Lower leg skin (tissue), 4 donors: ENCODE measurements at regions not wholly inside any gene's neighbourhood (a gene's known extent, or its start where the extent isn't known, plus 50 kb on each side); places are given as distances from the start of the nearest gene placed in this dataset.

ENCODE experiments used
- DNase-seq, 2 donors: peaks; one replicate each; pipeline ENCODE4 v3.0.0-alpha.2; 2019; ENCODE audit warnings: low spot score in 2 of 2
- H3K4me3 ChIP-seq: fragments of 200-600 bp; sonication (generic); 2 replicates; pipeline ENCODE4 v1.5.1; 2017; ENCODE audit warnings: mild to moderate bottlenecking, low read depth; ENCODE audit not compliant: poor library complexity, severe bottlenecking
- POLR2A ChIP-seq, 2 donors: fragments of 450-650 bp; IDR thresholded peaks; one replicate each; pipeline ENCODE4 v1.6.1; 2016 to 2017; ENCODE audit warnings: antibody characterized with exemption in 2 of 2, mild to moderate bottlenecking in 1 of 2, moderate library complexity in 1 of 2
- WGBS, 2 donors: methylation state at CpG; one replicate each; pipeline ENCODE4 v1.1.5; 2018; 5-methylcytosine and 5-hydroxymethylcytosine counted together
- intact Hi-C: fragments of 100-400 bp; cut with DNase I; formaldehyde crosslinking; loops from one replicate; pipeline ENCODE4 v1.15.0; 2023; ENCODE audit warnings: low total_unique reads
- TF ChIP-seq, protein P1 (sequence below), 3 donors: fragments of 450-650 bp; IDR thresholded peaks; one replicate each; pipeline ENCODE4 v1.5.1; 2016; ENCODE audit warnings: antibody characterized with exemption in 3 of 3, mild to moderate bottlenecking in 3 of 3, moderate library complexity in 2 of 3

DNA sequence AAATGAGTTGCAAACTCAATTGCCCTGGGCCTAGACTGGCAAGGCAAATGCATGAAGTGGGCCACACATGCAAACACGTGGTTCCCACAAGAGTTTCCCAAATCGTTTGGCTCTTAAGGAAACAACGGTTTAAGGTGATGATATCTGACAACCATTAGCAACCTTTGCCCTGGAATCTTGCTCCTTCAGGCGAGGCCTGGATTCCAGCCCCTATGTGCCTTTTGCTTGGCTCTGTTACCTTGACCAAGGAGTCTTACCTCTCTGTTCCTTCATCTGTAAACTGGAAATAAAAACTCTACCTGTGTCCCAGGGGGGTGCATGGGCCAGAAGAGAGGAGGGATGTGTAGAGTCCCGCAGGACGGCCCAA, 72.1 kb upstream of the CASZ1 start:
- TF ChIP-seq POLR2A (IDR thresholded peaks at IDR 0.05), result no peak
- TF ChIP-seq, protein P1, sequence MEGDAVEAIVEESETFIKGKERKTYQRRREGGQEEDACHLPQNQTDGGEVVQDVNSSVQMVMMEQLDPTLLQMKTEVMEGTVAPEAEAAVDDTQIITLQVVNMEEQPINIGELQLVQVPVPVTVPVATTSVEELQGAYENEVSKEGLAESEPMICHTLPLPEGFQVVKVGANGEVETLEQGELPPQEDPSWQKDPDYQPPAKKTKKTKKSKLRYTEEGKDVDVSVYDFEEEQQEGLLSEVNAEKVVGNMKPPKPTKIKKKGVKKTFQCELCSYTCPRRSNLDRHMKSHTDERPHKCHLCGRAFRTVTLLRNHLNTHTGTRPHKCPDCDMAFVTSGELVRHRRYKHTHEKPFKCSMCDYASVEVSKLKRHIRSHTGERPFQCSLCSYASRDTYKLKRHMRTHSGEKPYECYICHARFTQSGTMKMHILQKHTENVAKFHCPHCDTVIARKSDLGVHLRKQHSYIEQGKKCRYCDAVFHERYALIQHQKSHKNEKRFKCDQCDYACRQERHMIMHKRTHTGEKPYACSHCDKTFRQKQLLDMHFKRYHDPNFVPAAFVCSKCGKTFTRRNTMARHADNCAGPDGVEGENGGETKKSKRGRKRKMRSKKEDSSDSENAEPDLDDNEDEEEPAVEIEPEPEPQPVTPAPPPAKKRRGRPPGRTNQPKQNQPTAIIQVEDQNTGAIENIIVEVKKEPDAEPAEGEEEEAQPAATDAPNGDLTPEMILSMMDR (IDR thresholded peaks at IDR 0.05), result no peak
- 73 to 74% methylated on average over 6 of the region's 6 CpGs for WGBS, 2 donors
- intact Hi-C loops, result loop anchor here (5.0 to 10.0 kb wide), 3 partner anchors 204 to 371 kb away; no protein-coding TSS in a partner anchor

DNA sequence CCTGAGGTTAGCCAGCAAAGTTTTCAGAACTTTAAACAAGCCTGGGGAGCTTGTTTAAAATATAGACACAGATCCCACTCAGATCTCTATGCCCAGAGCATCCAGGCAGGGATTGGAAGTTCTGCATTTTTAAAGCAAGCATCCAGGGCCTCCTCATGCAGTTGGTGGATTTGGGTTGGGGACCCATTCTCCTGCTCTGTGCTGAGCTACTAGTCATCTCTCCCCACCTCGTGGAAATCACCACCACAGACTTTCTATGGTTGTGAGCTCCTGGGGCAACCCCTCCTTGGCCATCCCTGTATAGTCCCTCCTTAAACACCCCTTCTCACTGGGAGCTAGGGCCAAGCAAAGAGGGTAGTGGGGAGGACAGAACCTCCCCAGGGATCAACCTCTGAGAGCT, 73.5 kb upstream of the CASZ1 start:
- 15 to 61% methylated on average over 1 of the region's 1 CpG for WGBS, 2 donors
- intact Hi-C loops, result loop anchor here (5.0 to 10.0 kb wide), 3 partner anchors 205 to 373 kb away; no protein-coding TSS in a partner anchor
- TF ChIP-seq POLR2A (IDR thresholded peaks at IDR 0.05), result no peak
- TF ChIP-seq, protein P1 (IDR thresholded peaks at IDR 0.05), result no peak
- H3K4me3 ChIP-seq, result no peak overlapping the region
- DNase-seq, result no peak

More for the DNA sequence above, 72.1 kb upstream of the CASZ1 start:
- no peak for DNase-seq
- no peak overlapping the region for H3K4me3 ChIP-seq

DNA sequence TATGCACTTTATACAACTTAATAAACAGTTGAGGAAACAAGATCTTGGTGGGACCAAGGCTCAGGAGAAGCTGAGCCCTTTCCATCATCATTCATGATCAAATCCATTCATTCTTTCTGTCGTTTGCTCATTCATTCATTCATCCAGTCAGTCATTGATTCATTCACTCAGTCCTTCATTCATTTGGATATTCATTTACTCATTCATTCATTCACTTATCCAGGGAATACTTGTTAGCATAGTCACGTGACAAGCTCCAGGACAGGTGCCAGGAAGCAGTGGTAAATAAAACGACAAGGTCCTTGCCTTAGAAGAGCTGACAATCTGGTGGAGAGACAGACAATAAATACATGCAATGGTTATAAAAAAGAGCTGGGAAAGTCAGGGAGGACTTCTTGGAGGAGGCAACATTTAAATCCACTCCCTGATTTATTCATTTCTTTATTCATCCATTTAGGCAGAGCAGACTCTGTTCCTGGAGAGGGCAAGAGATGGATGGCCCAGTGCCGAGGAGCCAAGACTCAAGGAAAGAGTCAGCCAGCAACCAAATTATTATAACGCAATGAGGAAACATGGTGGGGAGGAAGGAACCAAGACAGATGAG, 74.1 kb upstream of the CASZ1 start:
- DNase-seq, result no peak
- 61 to 68% methylated on average over 5 of the region's 5 CpGs for WGBS, 2 donors
- H3K4me3 ChIP-seq, result no peak overlapping the region
- intact Hi-C loops, result no loop called here
- no peak for TF ChIP-seq POLR2A (IDR thresholded peaks at IDR 0.05)
- TF ChIP-seq, protein P1 (IDR thresholded peaks at IDR 0.05), result no peak

DNA sequence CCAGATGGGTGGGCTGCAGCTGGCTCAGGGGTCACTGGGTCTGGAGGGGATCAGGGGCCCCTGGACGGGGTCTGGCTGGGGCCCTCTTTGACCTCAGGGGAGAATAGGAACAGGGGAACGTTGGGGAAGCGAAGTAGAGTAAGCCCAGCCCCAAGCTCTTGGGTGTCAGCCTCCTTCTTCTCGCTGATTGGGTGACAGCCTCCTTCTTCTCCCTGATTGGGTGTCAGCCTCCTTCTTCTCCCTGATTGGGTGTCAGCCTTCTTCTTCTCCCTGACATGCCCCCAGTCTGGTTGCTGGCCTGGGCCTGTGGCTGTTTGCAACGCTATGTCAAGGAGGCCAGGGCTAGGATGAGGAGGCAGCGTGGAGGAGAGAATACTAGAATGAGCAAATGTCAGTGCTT, 76.7 kb upstream of the CASZ1 start:
- TF ChIP-seq POLR2A (IDR thresholded peaks at IDR 0.05), result no peak
- TF ChIP-seq, protein P1 (IDR thresholded peaks at IDR 0.05), result no peak
- WGBS, 2 donors, result 80 to 82% methylated on average over 6 of the region's 6 CpGs
- no peak overlapping the region for H3K4me3 ChIP-seq
- DNase-seq, result no peak
- intact Hi-C loops, result no loop called here

DNA sequence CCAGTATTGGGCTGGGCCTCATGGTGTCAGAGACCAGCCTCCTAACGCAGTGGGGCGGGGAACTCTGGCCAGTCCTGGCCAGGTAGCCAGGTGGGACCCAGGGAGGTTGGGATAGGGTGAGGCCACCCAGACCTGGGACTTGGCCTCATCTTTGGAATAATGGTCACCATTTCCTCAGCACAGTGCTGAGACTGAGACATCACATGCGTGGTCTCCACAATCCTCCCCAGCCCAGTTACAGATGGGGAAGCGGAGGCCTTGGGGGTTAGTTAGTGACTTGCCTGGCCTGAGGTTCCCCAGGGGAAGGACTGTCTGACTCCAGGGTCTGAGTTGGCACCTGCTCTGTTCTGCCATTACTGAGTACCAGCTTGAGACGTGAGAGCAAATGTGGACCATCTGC, 77.9 kb upstream of the CASZ1 start:
- TF ChIP-seq, protein P1 (IDR thresholded peaks at IDR 0.05), result no peak
- TF ChIP-seq POLR2A (IDR thresholded peaks at IDR 0.05), result no peak
- no peak overlapping the region for H3K4me3 ChIP-seq
- WGBS, 2 donors, result 89% methylated on average over 3 to 5 of the region's 5 CpGs
- intact Hi-C loops, result no loop called here
- no peak for DNase-seq

DNA sequence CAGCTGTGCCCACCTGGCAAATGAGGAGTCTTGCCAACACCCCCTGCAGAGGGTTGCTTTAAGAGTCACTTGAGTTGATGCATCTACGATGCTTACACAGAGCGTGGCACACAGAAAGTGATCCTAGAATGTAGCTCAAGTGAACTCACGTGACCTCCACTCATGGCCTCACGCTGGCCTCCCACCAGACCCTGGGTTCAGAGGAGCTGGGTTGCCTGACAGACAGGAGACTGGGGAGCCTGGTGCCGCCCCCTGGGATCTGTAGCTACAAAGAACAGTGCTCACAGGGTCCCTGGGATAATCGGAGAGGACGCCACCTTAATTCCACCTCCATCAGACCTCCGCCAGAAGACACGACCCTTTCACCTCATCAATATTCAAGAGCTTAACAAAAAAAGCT, 81.4 kb upstream of the CASZ1 start:
- no peak overlapping the region for H3K4me3 ChIP-seq
- no peak for TF ChIP-seq POLR2A (IDR thresholded peaks at IDR 0.05)
- TF ChIP-seq, protein P1 (IDR thresholded peaks at IDR 0.05), result no peak
- no peak for DNase-seq
- intact Hi-C loops, result no loop called here
- 78 to 85% methylated on average over 9 of the region's 9 CpGs for WGBS, 2 donors
